Neural progenitor cell (in vitro differentiated cells): ENCODE measurements at regions not wholly inside any gene's neighbourhood (a gene's known extent, or its start where the extent isn't known, plus 50 kb on each side); places are given as distances from the start of the nearest gene placed in this dataset.

ENCODE experiments used
- CTCF ChIP-seq: fragments of 200-600 bp; sonication (generic); IDR thresholded peaks from 2 replicates; pipeline ENCODE4 v1.5.1; 2017; ENCODE audit warnings: antibody characterized with exemption, mild to moderate bottlenecking
- EZH2 ChIP-seq: fragments of 200-600 bp; sonication (generic); IDR thresholded peaks from 2 replicates; pipeline ENCODE4 v1.6.1; 2017; ENCODE audit warnings: antibody characterized with exemption, mild to moderate bottlenecking, moderate library complexity
- EZH2phosphoT487 ChIP-seq: fragments of 200-600 bp; sonication (generic); IDR thresholded peaks from 2 replicates; pipeline ENCODE4 v1.6.1; 2017; ENCODE audit warnings: antibody characterized with exemption

- TF ChIP-seq CTCF (no peak), EZH2 (no peak), EZH2phosphoT487 (no peak)
Observed at GRCh38 chr6:90829311-90829710, 242.4 kb upstream of the MAP3K7 start.
